CD4-positive, alpha-beta T cell (primary cell): ENCODE measurements at regions not wholly inside any gene's neighbourhood (a gene's known extent, or its start where the extent isn't known, plus 50 kb on each side); places are given as distances from the start of the nearest gene placed in this dataset.

Experiments used
- ATAC-seq: fragments of 200-7000 bp; cut with Tn5 transposase; one replicate; pipeline ENCODE4 v1.10.0; 2022; ENCODE audit warnings: mild to moderate bottlenecking; ENCODE audit not compliant: poor library complexity
- CTCF ChIA-PET: fragments of 350-600 bp; sonication (Branson Sonifier 250); formaldehyde crosslinking; loops from one replicate; lab custom pipeline; 2021; ENCODE audit warnings: antibody characterized with exemption, inconsistent platforms; lab: Charles Lee
- POLR2A ChIA-PET: fragments of 350-600 bp; sonication (Branson Sonifier 250); formaldehyde crosslinking; loops from one replicate; lab custom pipeline; 2021; ENCODE audit warnings: antibody characterized with exemption, inconsistent platforms; lab: Charles Lee
- DNase-seq, 14 experiments: peaks; one replicate each; pipeline ENCODE4 v3.0.0-alpha.2; 2013 to 2020; ENCODE audit warnings: mixed read lengths in 2 of 14
- H3K27ac ChIP-seq, 2 donors: one replicate each; pipeline versions ENCODE4 v1.5.1 to v1.7.0; 2013; ENCODE audit warnings: low read length in 2 of 2, low read depth in 1 of 2, mild to moderate bottlenecking in 1 of 2
- H3K27me3 ChIP-seq, 2 experiments: 1 replicate in 1 of 2; 2 replicates in 1 of 2; pipeline versions ENCODE4 v1.6.1 to v1.7.0; 2013; ENCODE audit warnings: low read length in 2 of 2, control low read depth in 1 of 2, mild to moderate bottlenecking in 1 of 2, moderate library complexity in 1 of 2; ENCODE audit not compliant: insufficient read depth in 2 of 2, control insufficient read depth in 1 of 2
- H3K36me3 ChIP-seq: one replicate; pipeline ENCODE4 v1.6.1; 2013; ENCODE audit warnings: low read length, control low read depth; ENCODE audit not compliant: insufficient read depth
- H3K4me1 ChIP-seq: one replicate; pipeline ENCODE4 v1.6.1; 2013; ENCODE audit warnings: low read length, control low read depth; ENCODE audit not compliant: insufficient read depth
- H3K4me3 ChIP-seq: one replicate; pipeline ENCODE4 v1.5.1; 2013; ENCODE audit warnings: mild to moderate bottlenecking, low read length, moderate library complexity
- H3K9me3 ChIP-seq, 2 experiments: 1 replicate in 1 of 2; 2 replicates in 1 of 2; pipeline versions ENCODE4 v1.6.1 to v1.7.0; 2013; ENCODE audit warnings: low read length in 2 of 2, mild to moderate bottlenecking in 2 of 2, control low read depth in 1 of 2, moderate library complexity in 1 of 2; ENCODE audit not compliant: control insufficient read depth in 1 of 2, insufficient read depth in 1 of 2
- H3K27ac Mint-ChIP-seq: one replicate; pipeline ENCODE4 v1.8.0; 2020; ENCODE audit warnings: mixed read lengths
- H3K27me3 Mint-ChIP-seq: one replicate; pipeline ENCODE4 v1.8.0; 2021; ENCODE audit warnings: mixed read lengths
- H3K36me3 Mint-ChIP-seq: one replicate; pipeline ENCODE4 v1.8.0; 2021; ENCODE audit warnings: low read depth, mixed read lengths
- H3K4me1 Mint-ChIP-seq: one replicate; pipeline ENCODE4 v1.8.0; 2021; ENCODE audit warnings: low read depth, mixed read lengths
- H3K4me3 Mint-ChIP-seq: one replicate; pipeline ENCODE4 v1.8.0; 2020; ENCODE audit warnings: mild to moderate bottlenecking, mixed read lengths
- H3K9me3 Mint-ChIP-seq: one replicate; pipeline ENCODE4 v1.8.0; 2020; ENCODE audit warnings: mixed read lengths
- intact Hi-C, 2 experiments: fragments of 100-400 bp; cut with DNase I in 1 of 2; cut with micrococcal nuclease in 1 of 2; formaldehyde crosslinking; loops; one replicate each; pipeline versions ENCODE4 v1.15.1 to v1.9.0; 2023 to 2025; cut with DNase I, micrococcal nuclease
- TF ChIP-seq, protein P1 (sequence below): fragments of 200-600 bp; IDR thresholded peaks from one replicate; pipeline ENCODE4 v1.8.0; 2022; ENCODE audit warnings: antibody characterized with exemption, mild to moderate bottlenecking

DNA sequence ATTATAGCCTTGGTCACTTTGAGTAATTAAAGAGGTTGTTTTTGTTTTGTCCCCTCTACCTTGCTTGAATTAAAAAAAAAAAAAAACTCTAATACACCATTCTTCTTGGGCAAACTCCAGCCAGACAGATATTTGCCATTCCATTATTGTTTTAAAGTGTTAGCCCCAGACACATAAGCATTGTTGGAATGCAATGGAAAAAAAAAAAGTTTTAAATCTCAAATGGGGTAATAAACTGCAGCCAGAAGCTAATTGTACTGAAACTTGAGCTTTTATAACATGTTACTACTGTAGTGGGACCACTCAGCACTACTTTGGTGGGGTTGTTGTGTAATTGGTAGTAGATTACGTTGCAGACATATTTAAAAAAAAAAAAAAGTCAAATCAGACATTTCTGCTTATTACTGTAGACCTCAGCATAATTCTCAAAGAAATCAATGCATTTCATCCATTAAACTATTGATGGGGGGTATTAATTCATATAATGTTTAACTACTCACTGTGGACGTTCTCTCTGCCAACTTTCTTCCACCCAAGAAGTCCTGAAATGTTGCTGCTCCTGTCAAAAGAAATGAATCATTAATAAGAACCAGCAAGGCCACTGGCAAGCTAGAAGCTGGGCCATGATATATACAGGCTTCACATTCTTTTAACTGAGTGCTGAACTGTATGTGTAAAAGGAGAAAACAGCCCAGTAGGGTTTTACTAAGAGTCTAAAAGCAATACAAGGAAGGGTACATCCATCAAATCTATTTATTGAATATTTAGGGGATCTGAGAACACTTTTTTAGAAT lies 626.6 kb upstream of the SOX9 start:
- H3K27ac Mint-ChIP-seq, result no peak overlapping the region
- CTCF ChIA-PET, result no interaction called here
- no peaks in the 10 kb centered on the region for H3K4me1 Mint-ChIP-seq
- no peaks in the 10 kb centered on the region for H3K4me1 ChIP-seq
- H3K4me3 Mint-ChIP-seq, result no peak overlapping the region
- intact Hi-C loops, result no loop called here
- TF ChIP-seq, protein P1, sequence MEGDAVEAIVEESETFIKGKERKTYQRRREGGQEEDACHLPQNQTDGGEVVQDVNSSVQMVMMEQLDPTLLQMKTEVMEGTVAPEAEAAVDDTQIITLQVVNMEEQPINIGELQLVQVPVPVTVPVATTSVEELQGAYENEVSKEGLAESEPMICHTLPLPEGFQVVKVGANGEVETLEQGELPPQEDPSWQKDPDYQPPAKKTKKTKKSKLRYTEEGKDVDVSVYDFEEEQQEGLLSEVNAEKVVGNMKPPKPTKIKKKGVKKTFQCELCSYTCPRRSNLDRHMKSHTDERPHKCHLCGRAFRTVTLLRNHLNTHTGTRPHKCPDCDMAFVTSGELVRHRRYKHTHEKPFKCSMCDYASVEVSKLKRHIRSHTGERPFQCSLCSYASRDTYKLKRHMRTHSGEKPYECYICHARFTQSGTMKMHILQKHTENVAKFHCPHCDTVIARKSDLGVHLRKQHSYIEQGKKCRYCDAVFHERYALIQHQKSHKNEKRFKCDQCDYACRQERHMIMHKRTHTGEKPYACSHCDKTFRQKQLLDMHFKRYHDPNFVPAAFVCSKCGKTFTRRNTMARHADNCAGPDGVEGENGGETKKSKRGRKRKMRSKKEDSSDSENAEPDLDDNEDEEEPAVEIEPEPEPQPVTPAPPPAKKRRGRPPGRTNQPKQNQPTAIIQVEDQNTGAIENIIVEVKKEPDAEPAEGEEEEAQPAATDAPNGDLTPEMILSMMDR, result no peak
- peaks cover 0 to 8% of the 10 kb centered on the region in 2 experiments for H3K9me3 ChIP-seq
- H3K4me3 ChIP-seq, result no peak overlapping the region
- ATAC-seq (no peak), DNase-seq (no peak)
- no peaks in the 10 kb centered on the region for H3K36me3 Mint-ChIP-seq
- H3K27me3 Mint-ChIP-seq, result no peaks in the 10 kb centered on the region
- POLR2A ChIA-PET, result no interaction called here
- H3K9me3 Mint-ChIP-seq, result peaks cover 2% of the 10 kb centered on the region
- no peaks in the 10 kb centered on the region for H3K36me3 ChIP-seq
- H3K27me3 ChIP-seq, result no peaks in the 10 kb centered on the region
- no peak overlapping the region for H3K27ac ChIP-seq

DNA sequence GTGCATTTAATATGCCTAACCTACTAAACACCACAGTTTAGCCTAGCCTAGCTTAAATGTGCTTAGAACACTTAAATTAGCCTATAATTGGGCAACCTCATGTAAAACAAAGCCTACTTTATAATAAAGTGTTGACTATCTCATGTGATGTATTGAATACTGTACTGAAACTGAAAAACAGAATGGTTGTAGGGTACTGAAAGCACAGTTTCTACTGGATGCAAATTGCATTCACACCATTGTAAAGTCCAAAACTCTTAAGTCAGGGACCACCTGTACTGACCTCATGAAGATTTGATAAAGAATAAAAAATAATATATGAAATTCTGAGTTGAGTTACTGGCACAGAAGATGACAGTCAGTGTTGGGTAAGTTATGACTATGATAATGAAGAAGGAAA lies 625.4 kb upstream of the SOX9 start:
- TF ChIP-seq, protein P1, result no peak
- DNase-seq (no peak), ATAC-seq (no peak)
- ChIA-PET CTCF (no interaction called here), POLR2A (no interaction called here)
- H3K4me1 ChIP-seq, result no peaks in the 10 kb centered on the region
- H3K27ac ChIP-seq, result no peak overlapping the region
- peaks cover 0 to 8% of the 10 kb centered on the region in 2 experiments for H3K9me3 ChIP-seq
- Mint-ChIP-seq H3K36me3 (no peaks in the 10 kb centered on the region), H3K9me3 (peaks cover 2% of the 10 kb centered on the region), H3K27ac (no peak overlapping the region), H3K4me1 (no peaks in the 10 kb centered on the region), H3K27me3 (no peaks in the 10 kb centered on the region), H3K4me3 (no peak overlapping the region)
- H3K4me3 ChIP-seq, result no peak overlapping the region
- no peaks in the 10 kb centered on the region for H3K36me3 ChIP-seq
- intact Hi-C loops, result no loop called here
- no peaks in the 10 kb centered on the region for H3K27me3 ChIP-seq

DNA sequence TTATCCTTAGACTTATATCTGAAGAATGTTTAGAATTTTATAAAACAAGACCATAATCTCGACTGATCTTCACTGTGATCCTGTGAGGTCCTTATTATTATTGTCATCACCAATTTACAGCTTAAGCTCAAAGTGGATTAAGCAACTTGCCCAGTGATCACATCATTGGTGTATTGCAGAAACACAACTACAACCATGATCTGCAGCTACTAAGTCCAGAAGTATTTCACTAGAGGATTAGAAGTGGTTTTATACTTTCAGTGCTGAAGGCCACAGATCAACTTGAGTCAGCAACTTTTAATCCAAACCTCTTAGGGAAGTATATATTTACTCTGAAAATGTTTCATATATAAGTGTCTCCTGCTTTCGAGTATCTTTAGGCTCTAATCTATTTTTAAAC lies 624.3 kb upstream of the SOX9 start:
- DNase-seq (no peak), ATAC-seq (no peak)
- no peaks in the 10 kb centered on the region for H3K4me1 ChIP-seq
- no peak overlapping the region for H3K27ac ChIP-seq
- H3K4me3 ChIP-seq, result no peak overlapping the region
- ChIA-PET CTCF (no interaction called here), POLR2A (no interaction called here)
- Mint-ChIP-seq H3K27me3 (no peaks in the 10 kb centered on the region), H3K4me3 (no peak overlapping the region), H3K4me1 (no peaks in the 10 kb centered on the region), H3K36me3 (no peaks in the 10 kb centered on the region), H3K9me3 (peaks cover 2% of the 10 kb centered on the region), H3K27ac (no peak overlapping the region)
- intact Hi-C loops, result no loop called here
- H3K27me3 ChIP-seq, result no peaks in the 10 kb centered on the region
- TF ChIP-seq, protein P1, result no peak
- H3K9me3 ChIP-seq, result peaks cover 0 to 8% of the 10 kb centered on the region in 2 experiments
- H3K36me3 ChIP-seq, result no peaks in the 10 kb centered on the region
